ENCODE measurements at regions not wholly inside any gene's neighbourhood (a gene's known extent, or its start where the extent isn't known, plus 50 kb on each side); places are given as distances from the start of the nearest gene placed in this dataset.
"Not testable (repeated sequence)": the region's sequence is repeated elsewhere in the genome, so short reads cannot be mapped to it uniquely, and the experiment has no call there.

- DNase-seq (ENCODE audit: low read depth) = peak; percentile 66
- H3K27me3 ChIP-seq (ENCODE audit: control insufficient read depth, insufficient read depth, low read length); H3K36me3 ChIP-seq (ENCODE audit: control insufficient read depth, insufficient read depth, low read length); H3K4me3 ChIP-seq (ENCODE audit: low read depth, low read length); FAIRE-seq: not testable (repeated sequence)
Observed at GRCh38 chr9:6099346-6099745, 83.9 kb upstream of the RANBP6 start.

- DNase-seq (ENCODE audit: low read depth) (peak; percentile 96), FAIRE-seq (no peak)
- Histone ChIP-seq H3K4me3 (ENCODE audit: low read depth, low read length) (no peak overlapping the region), H3K36me3 (ENCODE audit: control insufficient read depth, insufficient read depth, low read length) (no peaks in the 10 kb centered on the region), H3K27me3 (ENCODE audit: control insufficient read depth, insufficient read depth, low read length) (no peaks in the 10 kb centered on the region)
- no peak for TF ChIP-seq CTCF (IDR thresholded peaks at IDR 0.05; ENCODE audit: insufficient read depth, low read length, severe bottlenecking)
Observed at GRCh38 chr9:6098431-6098830, 83.0 kb upstream of the RANBP6 start.

- Histone ChIP-seq H3K4me3 (ENCODE audit: low read depth, low read length) (no peak overlapping the region), H3K36me3 (ENCODE audit: control insufficient read depth, insufficient read depth, low read length) (no peaks in the 10 kb centered on the region), H3K27me3 (ENCODE audit: control insufficient read depth, insufficient read depth, low read length) (no peaks in the 10 kb centered on the region)
- no peak for TF ChIP-seq CTCF (IDR thresholded peaks at IDR 0.05; ENCODE audit: insufficient read depth, low read length, severe bottlenecking)
- FAIRE-seq (no peak), DNase-seq (ENCODE audit: low read depth) (peak; percentile 98)
Observed at GRCh38 chr9:6096821-6097220, 81.4 kb upstream of the RANBP6 start.

- no peak for TF ChIP-seq CTCF (IDR thresholded peaks at IDR 0.05; ENCODE audit: insufficient read depth, low read length, severe bottlenecking)
- DNase-seq (ENCODE audit: low read depth) (no peak), FAIRE-seq (no peak)
- no peak overlapping the region for H3K4me3 ChIP-seq (ENCODE audit: low read depth, low read length)
- no peaks in the 10 kb centered on the region for H3K36me3 ChIP-seq (ENCODE audit: control insufficient read depth, insufficient read depth, low read length)
- no peaks in the 10 kb centered on the region for H3K27me3 ChIP-seq (ENCODE audit: control insufficient read depth, insufficient read depth, low read length)
Observed at GRCh38 chr9:6090277-6091210, 75.1 kb upstream of the RANBP6 start.

GRCh38 chr9:6089300-6089699 is 73.9 kb upstream of the RANBP6 start:
- Histone ChIP-seq H3K27me3 (ENCODE audit: control insufficient read depth, insufficient read depth, low read length) (no peaks in the 10 kb centered on the region), H3K36me3 (ENCODE audit: control insufficient read depth, insufficient read depth, low read length) (no peaks in the 10 kb centered on the region), H3K4me3 (ENCODE audit: low read depth, low read length) (no peak overlapping the region)
- TF ChIP-seq CTCF (IDR thresholded peaks at IDR 0.05; ENCODE audit: insufficient read depth, low read length, severe bottlenecking) = no peak
- FAIRE-seq (no peak), DNase-seq (ENCODE audit: low read depth) (no peak)

- TF ChIP-seq CTCF (IDR thresholded peaks at IDR 0.05; ENCODE audit: insufficient read depth, low read length, severe bottlenecking) = no peak
- no peaks in the 10 kb centered on the region for H3K27me3 ChIP-seq (ENCODE audit: control insufficient read depth, insufficient read depth, low read length)
- no peaks in the 10 kb centered on the region for H3K36me3 ChIP-seq (ENCODE audit: control insufficient read depth, insufficient read depth, low read length)
- H3K4me3 ChIP-seq (ENCODE audit: low read depth, low read length) = no peak overlapping the region
- FAIRE-seq = peak; percentile 91
- no peak for DNase-seq (ENCODE audit: low read depth)
Observed at GRCh38 chr9:6086006-6086655, 70.7 kb upstream of the RANBP6 start.

All from bronchial epithelial cell (primary cell).